ENCODE measurements at regions not wholly inside any gene's neighbourhood (a gene's known extent, or its start where the extent isn't known, plus 50 kb on each side); places are given as distances from the start of the nearest gene placed in this dataset.

DNA sequence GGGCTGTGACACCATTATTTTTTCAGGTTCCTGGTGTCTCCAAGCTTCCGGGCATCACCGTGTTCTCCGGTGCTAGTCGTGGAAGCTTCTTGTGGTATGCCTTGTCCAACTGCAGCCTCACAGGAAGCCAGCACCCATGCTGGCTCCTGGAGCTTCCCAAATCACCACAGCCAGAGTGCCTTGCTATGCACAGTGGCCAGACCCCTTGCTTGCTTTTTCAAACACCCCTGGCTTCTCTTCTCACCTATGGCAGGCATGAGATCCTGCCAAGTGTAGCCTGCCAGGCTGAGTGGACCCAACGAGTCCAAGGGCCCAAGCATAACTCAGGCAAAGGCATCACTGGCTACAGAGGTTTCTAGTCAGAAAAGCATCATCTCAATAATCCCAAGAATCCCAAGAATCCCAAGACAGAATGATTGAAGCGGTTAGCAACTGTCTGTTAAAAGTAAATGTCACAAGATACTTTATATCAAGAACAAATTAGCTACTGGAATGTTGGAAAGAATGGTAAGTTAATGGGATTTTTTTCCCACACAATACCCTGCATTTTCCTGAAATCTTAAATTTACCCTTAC, 1522.9 kb downstream of the PCDH18 start:
- TF ChIP-seq, protein P1, sequence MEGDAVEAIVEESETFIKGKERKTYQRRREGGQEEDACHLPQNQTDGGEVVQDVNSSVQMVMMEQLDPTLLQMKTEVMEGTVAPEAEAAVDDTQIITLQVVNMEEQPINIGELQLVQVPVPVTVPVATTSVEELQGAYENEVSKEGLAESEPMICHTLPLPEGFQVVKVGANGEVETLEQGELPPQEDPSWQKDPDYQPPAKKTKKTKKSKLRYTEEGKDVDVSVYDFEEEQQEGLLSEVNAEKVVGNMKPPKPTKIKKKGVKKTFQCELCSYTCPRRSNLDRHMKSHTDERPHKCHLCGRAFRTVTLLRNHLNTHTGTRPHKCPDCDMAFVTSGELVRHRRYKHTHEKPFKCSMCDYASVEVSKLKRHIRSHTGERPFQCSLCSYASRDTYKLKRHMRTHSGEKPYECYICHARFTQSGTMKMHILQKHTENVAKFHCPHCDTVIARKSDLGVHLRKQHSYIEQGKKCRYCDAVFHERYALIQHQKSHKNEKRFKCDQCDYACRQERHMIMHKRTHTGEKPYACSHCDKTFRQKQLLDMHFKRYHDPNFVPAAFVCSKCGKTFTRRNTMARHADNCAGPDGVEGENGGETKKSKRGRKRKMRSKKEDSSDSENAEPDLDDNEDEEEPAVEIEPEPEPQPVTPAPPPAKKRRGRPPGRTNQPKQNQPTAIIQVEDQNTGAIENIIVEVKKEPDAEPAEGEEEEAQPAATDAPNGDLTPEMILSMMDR (IDR thresholded peaks at IDR 0.05): no peak
- no peaks in the 10 kb centered on the region for H4K20me1 ChIP-seq (ENCODE audit: insufficient read depth, low read length)
- H3K79me2 ChIP-seq (ENCODE audit: insufficient read depth, low read length): no peaks in the 10 kb centered on the region
- no peak overlapping the region for H3K27ac ChIP-seq (ENCODE audit: low read depth in 1 of 2, low read length in 2 of 2)
- no peak overlapping the region for H3K4me2 ChIP-seq (replicated peaks; ENCODE audit: extremely low read depth, low read length, poor library complexity, severe bottlenecking)
- no peaks in the 10 kb centered on the region for H3K27me3 ChIP-seq (ENCODE audit: control insufficient read depth in 2 of 2, insufficient read depth in 2 of 2, low read length in 2 of 2)
- DNase-seq: no peak
- H3K9me3 Mint-ChIP-seq: peaks cover 0 to 13% (median 0%) of the 10 kb centered on the region in 7 donors
- H3K4me3 ChIP-seq (replicated peaks in 1 of 3; ENCODE audit: low read depth in 2 of 3, low read length in 3 of 3): no peak overlapping the region
- 92% methylated on average over 5 of the region's 6 CpGs for WGBS (ENCODE audit: insufficient coverage)
- intact Hi-C loops (cut with micrococcal nuclease): no loop called here
- no peaks in the 10 kb centered on the region for H3K27me3 Mint-ChIP-seq (ENCODE audit: low read depth in 3 of 3)
- H3K36me3 Mint-ChIP-seq: no peaks in the 10 kb centered on the region
- H3K9me3 ChIP-seq (replicated peaks in 1 of 2; ENCODE audit: control insufficient read depth in 1 of 2, insufficient read depth in 1 of 2, low read length in 2 of 2): peaks cover 6 to 17% of the 10 kb centered on the region in 2 donors
- H3K27ac Mint-ChIP-seq: peak overlapping the region in 1 of 7 donors; percentile 41
- H3K36me3 ChIP-seq (replicated peaks in 1 of 2; ENCODE audit: control insufficient read depth in 1 of 2, insufficient read depth in 2 of 2, low read length in 2 of 2): no peaks in the 10 kb centered on the region
- no peaks in the 10 kb centered on the region for H3K4me1 ChIP-seq (ENCODE audit: control insufficient read depth in 1 of 2, insufficient read depth in 2 of 2, low read length in 2 of 2)
- H3K4me1 Mint-ChIP-seq: no peaks in the 10 kb centered on the region
- no peak overlapping the region for H2AFZ ChIP-seq (ENCODE audit: insufficient read depth, low read depth, low read length, poor library complexity, severe bottlenecking)
- H3K4me3 Mint-ChIP-seq: no peak overlapping the region
- H3K9ac ChIP-seq (ENCODE audit: insufficient read depth, low read length, poor library complexity, severe bottlenecking): no peak overlapping the region

- Histone ChIP-seq H3K4me1 (ENCODE audit: control insufficient read depth in 1 of 2, insufficient read depth in 2 of 2, low read length in 2 of 2) (no peaks in the 10 kb centered on the region), H3K79me2 (ENCODE audit: insufficient read depth, low read length) (no peaks in the 10 kb centered on the region), H3K9me3 (replicated peaks in 1 of 2; ENCODE audit: control insufficient read depth in 1 of 2, insufficient read depth in 1 of 2, low read length in 2 of 2) (peaks cover 6 to 17% of the 10 kb centered on the region in 2 donors), H3K27me3 (ENCODE audit: control insufficient read depth in 2 of 2, insufficient read depth in 2 of 2, low read length in 2 of 2) (no peaks in the 10 kb centered on the region), H3K27ac (ENCODE audit: low read depth in 1 of 2, low read length in 2 of 2) (no peak overlapping the region), H4K20me1 (ENCODE audit: insufficient read depth, low read length) (no peaks in the 10 kb centered on the region), H3K4me3 (replicated peaks in 1 of 3; ENCODE audit: low read depth in 2 of 3, low read length in 3 of 3) (no peak overlapping the region), H3K9ac (ENCODE audit: insufficient read depth, low read length, poor library complexity, severe bottlenecking) (no peak overlapping the region), H3K4me2 (replicated peaks; ENCODE audit: extremely low read depth, low read length, poor library complexity, severe bottlenecking) (no peak overlapping the region), H2AFZ (ENCODE audit: insufficient read depth, low read depth, low read length, poor library complexity, severe bottlenecking) (no peak overlapping the region), H3K36me3 (replicated peaks in 1 of 2; ENCODE audit: control insufficient read depth in 1 of 2, insufficient read depth in 2 of 2, low read length in 2 of 2) (no peaks in the 10 kb centered on the region)
- Mint-ChIP-seq H3K27me3 (ENCODE audit: low read depth in 3 of 3) (no peaks in the 10 kb centered on the region), H3K9me3 (peaks cover 0 to 13% (median 0%) of the 10 kb centered on the region in 7 donors), H3K4me1 (no peaks in the 10 kb centered on the region), H3K4me3 (no peak overlapping the region), H3K27ac (no peak overlapping the region), H3K36me3 (no peaks in the 10 kb centered on the region)
- WGBS (ENCODE audit: insufficient coverage): 82% methylated on average over 4 of the region's 4 CpGs
- intact Hi-C loops (cut with micrococcal nuclease): no loop called here
- DNase-seq: no peak
- TF ChIP-seq, protein P1 (IDR thresholded peaks at IDR 0.05): no peak
Observed at GRCh38 chr4:136007991-136008390, 1524.3 kb downstream of the PCDH18 start.
